Erythroblast (primary cell): ENCODE measurements at regions not wholly inside any gene's neighbourhood (a gene's known extent, or its start where the extent isn't known, plus 50 kb on each side); places are given as distances from the start of the nearest gene placed in this dataset.

Experiments used
- GATA1 ChIP-seq: IDR thresholded peaks from 2 replicates; pipeline ENCODE4 v1.6.1; 2011; ENCODE audit warnings: low read depth, mild to moderate bottlenecking, control low read depth, low read length, moderate library complexity
- POLR2A ChIP-seq: IDR thresholded peaks from 2 replicates; pipeline ENCODE4 v1.6.1; 2011; ENCODE audit warnings: mild to moderate bottlenecking, low read length

- TF ChIP-seq POLR2A (no peak), GATA1 (no peak)
Measured at GRCh38 chr4:175999944-176000343, 65.7 kb upstream of the WDR17 start.
